ENCODE measurements at regions not wholly inside any gene's neighbourhood (a gene's known extent, or its start where the extent isn't known, plus 50 kb on each side); places are given as distances from the start of the nearest gene placed in this dataset.

GRCh38 chr7:132678656-132679055, 102.4 kb upstream of the PLXNA4 start:
- H3K27me3 Mint-ChIP-seq = peaks cover 6% of the 10 kb centered on the region
- H3K36me3 Mint-ChIP-seq (ENCODE audit: insufficient read depth) = no peaks in the 10 kb centered on the region
- H3K4me1 Mint-ChIP-seq (ENCODE audit: low read depth) = no peaks in the 10 kb centered on the region
- no peak for DNase-seq (ENCODE audit: low spot score, unreplicated experiment)
- no peaks in the 10 kb centered on the region for H3K9me3 Mint-ChIP-seq (ENCODE audit: low read depth)
- TF ChIP-seq CTCF (IDR thresholded peaks at IDR 0.05; ENCODE audit: unreplicated experiment) = no peak
- H3K27ac Mint-ChIP-seq = no peak overlapping the region
- no peak overlapping the region for H3K4me3 Mint-ChIP-seq (ENCODE audit: low read depth)

GRCh38 chr7:132677918-132678317, 101.6 kb upstream of the PLXNA4 start:
- Mint-ChIP-seq H3K4me1 (ENCODE audit: low read depth) (no peaks in the 10 kb centered on the region), H3K9me3 (ENCODE audit: low read depth) (no peaks in the 10 kb centered on the region), H3K36me3 (ENCODE audit: insufficient read depth) (no peaks in the 10 kb centered on the region), H3K27me3 (peaks cover 3% of the 10 kb centered on the region), H3K4me3 (ENCODE audit: low read depth) (no peak overlapping the region), H3K27ac (no peak overlapping the region)
- DNase-seq (ENCODE audit: low spot score, unreplicated experiment) = no peak
- TF ChIP-seq CTCF (IDR thresholded peaks at IDR 0.05; ENCODE audit: unreplicated experiment) = no peak

- Mint-ChIP-seq H3K27me3 (no peaks in the 10 kb centered on the region), H3K4me1 (ENCODE audit: low read depth) (no peaks in the 10 kb centered on the region), H3K9me3 (ENCODE audit: low read depth) (no peaks in the 10 kb centered on the region), H3K36me3 (ENCODE audit: insufficient read depth) (no peaks in the 10 kb centered on the region), H3K27ac (no peak overlapping the region), H3K4me3 (ENCODE audit: low read depth) (no peak overlapping the region)
- no peak for TF ChIP-seq CTCF (IDR thresholded peaks at IDR 0.05; ENCODE audit: unreplicated experiment)
- DNase-seq (ENCODE audit: low spot score, unreplicated experiment) = no peak
Measured at GRCh38 chr7:132672200-132672990, 96.1 kb upstream of the PLXNA4 start.

GRCh38 chr7:132666774-132667172, 90.5 kb upstream of the PLXNA4 start:
- no peaks in the 10 kb centered on the region for H3K4me1 Mint-ChIP-seq (ENCODE audit: low read depth)
- DNase-seq (ENCODE audit: low spot score, unreplicated experiment) = no peak

More at GRCh38 chr7:132666774-132667172, 90.5 kb upstream of the PLXNA4 start:
- H3K4me3 Mint-ChIP-seq (ENCODE audit: low read depth) = no peak overlapping the region
- no peaks in the 10 kb centered on the region for H3K27me3 Mint-ChIP-seq
- H3K27ac Mint-ChIP-seq = no peak overlapping the region
- H3K36me3 Mint-ChIP-seq (ENCODE audit: insufficient read depth) = no peaks in the 10 kb centered on the region
- H3K9me3 Mint-ChIP-seq (ENCODE audit: low read depth) = no peaks in the 10 kb centered on the region
- TF ChIP-seq CTCF (IDR thresholded peaks at IDR 0.05; ENCODE audit: unreplicated experiment) = no peak
